KMS-11 (cell line): ENCODE measurements at regions not wholly inside any gene's neighbourhood (a gene's known extent, or its start where the extent isn't known, plus 50 kb on each side); places are given as distances from the start of the nearest gene placed in this dataset.

Experiments used
- H2AFZ ChIP-seq: fragments of 200-600 bp; sonication (generic); 2 replicates; pipeline ENCODE4 v1.6.1; 2016; ENCODE audit warnings: antibody characterized with exemption, mixed run types, low read depth
- H3K27ac ChIP-seq: fragments of 200-600 bp; sonication (generic); 2 replicates; pipeline ENCODE4 v1.6.1; 2016; ENCODE audit warnings: mild to moderate bottlenecking, mixed run types
- H3K27me3 ChIP-seq: fragments of 200-600 bp; sonication (generic); 2 replicates; pipeline ENCODE4 v1.6.1; 2017; ENCODE audit warnings: mild to moderate bottlenecking, low read depth, mixed run types, moderate library complexity; ENCODE audit not compliant: insufficient read depth
- H3K36me3 ChIP-seq: fragments of 200-600 bp; sonication (generic); 2 replicates; pipeline ENCODE4 v1.6.1; 2017; ENCODE audit warnings: mild to moderate bottlenecking, mixed run types; ENCODE audit not compliant: insufficient read depth
- H3K4me1 ChIP-seq: fragments of 200-600 bp; sonication (generic); 2 replicates; pipeline ENCODE4 v1.6.1; 2016; ENCODE audit warnings: mild to moderate bottlenecking, low read depth, mixed run types; ENCODE audit not compliant: poor library complexity, severe bottlenecking
- H3K4me2 ChIP-seq: fragments of 200-600 bp; sonication (generic); 2 replicates; pipeline ENCODE4 v1.7.0; 2016; ENCODE audit warnings: mild to moderate bottlenecking, mixed run types
- H3K4me3 ChIP-seq: fragments of 200-600 bp; sonication (generic); IDR thresholded peaks from 2 replicates; pipeline ENCODE4 v1.6.1; 2017; ENCODE audit warnings: low read depth, low read length, mixed read lengths; ENCODE audit not compliant: insufficient read depth
- H3K79me2 ChIP-seq: fragments of 200-600 bp; sonication (generic); 2 replicates; pipeline ENCODE4 v1.6.1; 2016; ENCODE audit warnings: low read depth, mixed run types; ENCODE audit not compliant: insufficient read depth
- H3K9ac ChIP-seq: fragments of 200-600 bp; sonication (generic); 2 replicates; pipeline ENCODE4 v1.6.1; 2016; ENCODE audit warnings: mild to moderate bottlenecking, mixed run types
- H4K20me1 ChIP-seq: fragments of 200-600 bp; sonication (generic); 2 replicates; pipeline ENCODE4 v1.6.1; 2016; ENCODE audit warnings: mild to moderate bottlenecking, mixed run types; ENCODE audit not compliant: insufficient read depth
- CTCF ChIP-seq: fragments of 200-600 bp; sonication (generic); conservative IDR thresholded peaks from 2 replicates; pipeline ENCODE4 v1.6.1; 2017; ENCODE audit warnings: low read depth, mild to moderate bottlenecking, antibody characterized with exemption, low read length, moderate library complexity, mixed read lengths

GRCh38 chr7:20021066-20021465 lies 196.1 kb downstream of the MACC1 start:
- H3K4me1 ChIP-seq, result peaks cover 24% of the 10 kb centered on the region
- no peaks in the 10 kb centered on the region for H3K27me3 ChIP-seq
- TF ChIP-seq CTCF, result no peak
- H3K36me3 ChIP-seq, result no peaks in the 10 kb centered on the region
- H4K20me1 ChIP-seq, result no peaks in the 10 kb centered on the region
- no peak overlapping the region for H3K9ac ChIP-seq
- no peak overlapping the region for H2AFZ ChIP-seq
- no peak overlapping the region for H3K27ac ChIP-seq
- no peak overlapping the region for H3K4me3 ChIP-seq
- H3K4me2 ChIP-seq, result no peak overlapping the region
- H3K79me2 ChIP-seq, result no peaks in the 10 kb centered on the region

- Histone ChIP-seq H3K27me3 (no peaks in the 10 kb centered on the region), H4K20me1 (no peaks in the 10 kb centered on the region), H3K4me3 (no peak overlapping the region), H3K79me2 (no peaks in the 10 kb centered on the region), H3K4me1 (peaks cover 24% of the 10 kb centered on the region), H3K9ac (no peak overlapping the region), H3K27ac (no peak overlapping the region), H3K36me3 (no peaks in the 10 kb centered on the region), H2AFZ (no peak overlapping the region), H3K4me2 (no peak overlapping the region)
- TF ChIP-seq CTCF, result no peak
These were observed 197.3 kb downstream of the MACC1 start for GRCh38 chr7:20019757-20020432.

- Histone ChIP-seq H4K20me1 (no peaks in the 10 kb centered on the region), H3K4me1 (peaks cover 15% of the 10 kb centered on the region), H3K27me3 (no peaks in the 10 kb centered on the region), H3K79me2 (no peaks in the 10 kb centered on the region), H3K27ac (no peak overlapping the region), H2AFZ (no peak overlapping the region), H3K4me3 (no peak overlapping the region), H3K9ac (no peak overlapping the region), H3K36me3 (no peaks in the 10 kb centered on the region), H3K4me2 (no peak overlapping the region)
- TF ChIP-seq CTCF, result no peak
These were observed 200.5 kb downstream of the MACC1 start for GRCh38 chr7:20016669-20017068.

GRCh38 chr7:20013536-20013935 lies 203.6 kb downstream of the MACC1 start:
- H3K27me3 ChIP-seq, result no peaks in the 10 kb centered on the region
- H3K4me2 ChIP-seq, result no peak overlapping the region
- H3K27ac ChIP-seq, result no peak overlapping the region
- TF ChIP-seq CTCF, result no peak
- no peak overlapping the region for H3K4me3 ChIP-seq
- no peaks in the 10 kb centered on the region for H4K20me1 ChIP-seq
- H3K36me3 ChIP-seq, result no peaks in the 10 kb centered on the region
- H2AFZ ChIP-seq, result no peak overlapping the region
- no peak overlapping the region for H3K9ac ChIP-seq
- H3K79me2 ChIP-seq, result no peaks in the 10 kb centered on the region
- no peaks in the 10 kb centered on the region for H3K4me1 ChIP-seq
